Activated T-cell treated with anti-CD3 and anti-CD28 coated beads, Interleukin-2, amount 50 U/mL, for 24 hours (primary cell): ENCODE measurements at regions not wholly inside any gene's neighbourhood (a gene's known extent, or its start where the extent isn't known, plus 50 kb on each side); places are given as distances from the start of the nearest gene placed in this dataset.

Experiments
- DNase-seq: peaks from one replicate; pipeline ENCODE4 v3.0.0-alpha.2; 2020
- H3K27ac Mint-ChIP-seq: 2 replicates; pipeline ENCODE4 v1.8.0; 2020; ENCODE audit warnings: mild to moderate bottlenecking, mixed read lengths
- H3K27me3 Mint-ChIP-seq: 2 replicates; pipeline ENCODE4 v1.8.0; 2020; ENCODE audit warnings: mixed read lengths
- H3K36me3 Mint-ChIP-seq: 2 replicates; pipeline ENCODE4 v1.8.0; 2020; ENCODE audit warnings: low read depth, mixed read lengths
- H3K4me1 Mint-ChIP-seq: 2 replicates; pipeline ENCODE4 v1.8.0; 2020; ENCODE audit warnings: low read depth, mixed read lengths
- H3K4me3 Mint-ChIP-seq: 2 replicates; pipeline ENCODE4 v1.8.0; 2020; ENCODE audit warnings: mild to moderate bottlenecking, moderate library complexity, mixed read lengths
- H3K9me3 Mint-ChIP-seq: 2 replicates; pipeline ENCODE4 v1.8.0; 2020; ENCODE audit warnings: mixed read lengths

GRCh38 chr13:32910530-32910929 is 105.7 kb upstream of the KL start:
- Mint-ChIP-seq H3K9me3 (no peaks in the 10 kb centered on the region), H3K27ac (no peak overlapping the region), H3K27me3 (peaks cover 1% of the 10 kb centered on the region), H3K36me3 (no peaks in the 10 kb centered on the region), H3K4me1 (peaks cover 14% of the 10 kb centered on the region), H3K4me3 (no peak overlapping the region)
- no peak for DNase-seq

- Mint-ChIP-seq H3K27me3 (peaks cover 5% of the 10 kb centered on the region), H3K4me1 (peaks cover 5% of the 10 kb centered on the region), H3K36me3 (no peaks in the 10 kb centered on the region), H3K27ac (no peak overlapping the region), H3K9me3 (peaks cover 3% of the 10 kb centered on the region), H3K4me3 (no peak overlapping the region)
- no peak for DNase-seq
Measured at GRCh38 chr13:32911506-32911905, 104.7 kb upstream of the KL start.

GRCh38 chr13:32914686-32915085 is 101.5 kb upstream of the KL start:
- no peak for DNase-seq
- H3K9me3 Mint-ChIP-seq, result peaks cover 13% of the 10 kb centered on the region
- H3K4me3 Mint-ChIP-seq, result no peak overlapping the region
- peaks cover 24% of the 10 kb centered on the region for H3K4me1 Mint-ChIP-seq
- H3K27ac Mint-ChIP-seq, result no peak overlapping the region
- peaks cover 5% of the 10 kb centered on the region for H3K27me3 Mint-ChIP-seq
- no peaks in the 10 kb centered on the region for H3K36me3 Mint-ChIP-seq

- peaks cover 13% of the 10 kb centered on the region for H3K9me3 Mint-ChIP-seq
- no peak overlapping the region for H3K4me3 Mint-ChIP-seq
- H3K4me1 Mint-ChIP-seq, result peaks cover 19% of the 10 kb centered on the region
- no peaks in the 10 kb centered on the region for H3K36me3 Mint-ChIP-seq
- peak overlapping the region; percentile 79 for H3K27ac Mint-ChIP-seq
- peaks cover 5% of the 10 kb centered on the region for H3K27me3 Mint-ChIP-seq
- DNase-seq, result no peak
Measured at GRCh38 chr13:32917504-32917903, 98.7 kb upstream of the KL start.

GRCh38 chr13:32923725-32924124 is 92.5 kb upstream of the KL start:
- no peak overlapping the region for H3K27ac Mint-ChIP-seq
- peaks cover under 1% of the 10 kb centered on the region for H3K4me1 Mint-ChIP-seq
- no peaks in the 10 kb centered on the region for H3K36me3 Mint-ChIP-seq
- H3K9me3 Mint-ChIP-seq, result no peaks in the 10 kb centered on the region
- H3K27me3 Mint-ChIP-seq, result no peaks in the 10 kb centered on the region
- no peak overlapping the region for H3K4me3 Mint-ChIP-seq
- no peak for DNase-seq

GRCh38 chr13:32924886-32925285 is 91.3 kb upstream of the KL start:
- no peak overlapping the region for H3K27ac Mint-ChIP-seq
- no peak overlapping the region for H3K4me3 Mint-ChIP-seq
- no peaks in the 10 kb centered on the region for H3K4me1 Mint-ChIP-seq
- no peak for DNase-seq
- no peaks in the 10 kb centered on the region for H3K9me3 Mint-ChIP-seq
- no peaks in the 10 kb centered on the region for H3K27me3 Mint-ChIP-seq
- H3K36me3 Mint-ChIP-seq, result no peaks in the 10 kb centered on the region

GRCh38 chr13:32925506-32925905 is 90.7 kb upstream of the KL start:
- Mint-ChIP-seq H3K27me3 (no peaks in the 10 kb centered on the region), H3K9me3 (no peaks in the 10 kb centered on the region), H3K4me1 (no peaks in the 10 kb centered on the region), H3K4me3 (no peak overlapping the region), H3K27ac (no peak overlapping the region), H3K36me3 (no peaks in the 10 kb centered on the region)
- DNase-seq, result no peak

- DNase-seq, result no peak
- Mint-ChIP-seq H3K27ac (no peak overlapping the region), H3K4me3 (no peak overlapping the region), H3K27me3 (peaks cover 32% of the 10 kb centered on the region), H3K4me1 (no peaks in the 10 kb centered on the region), H3K9me3 (peaks cover 4% of the 10 kb centered on the region), H3K36me3 (no peaks in the 10 kb centered on the region)
Measured at GRCh38 chr13:32932376-32932775, 83.8 kb upstream of the KL start.

GRCh38 chr13:32936716-32937115 is 79.5 kb upstream of the KL start:
- Mint-ChIP-seq H3K36me3 (no peaks in the 10 kb centered on the region), H3K4me3 (no peak overlapping the region), H3K27me3 (peaks cover 32% of the 10 kb centered on the region), H3K9me3 (peaks cover 4% of the 10 kb centered on the region), H3K4me1 (peaks cover 13% of the 10 kb centered on the region), H3K27ac (no peak overlapping the region)
- no peak for DNase-seq

GRCh38 chr13:32938314-32938713 is 77.9 kb upstream of the KL start:
- H3K27ac Mint-ChIP-seq, result no peak overlapping the region
- no peaks in the 10 kb centered on the region for H3K9me3 Mint-ChIP-seq
- no peaks in the 10 kb centered on the region for H3K36me3 Mint-ChIP-seq
- H3K4me3 Mint-ChIP-seq, result no peak overlapping the region
- peaks cover 13% of the 10 kb centered on the region for H3K4me1 Mint-ChIP-seq
- no peak for DNase-seq
- H3K27me3 Mint-ChIP-seq, result peaks cover 20% of the 10 kb centered on the region

- no peaks in the 10 kb centered on the region for H3K36me3 Mint-ChIP-seq
- H3K4me3 Mint-ChIP-seq, result no peak overlapping the region
- H3K4me1 Mint-ChIP-seq, result peaks cover 13% of the 10 kb centered on the region
- H3K9me3 Mint-ChIP-seq, result no peaks in the 10 kb centered on the region
- no peak for DNase-seq
- H3K27ac Mint-ChIP-seq, result no peak overlapping the region
- H3K27me3 Mint-ChIP-seq, result peaks cover 17% of the 10 kb centered on the region
Measured at GRCh38 chr13:32938907-32939306, 77.3 kb upstream of the KL start.

- peaks cover 11% of the 10 kb centered on the region for H3K27me3 Mint-ChIP-seq
- no peaks in the 10 kb centered on the region for H3K36me3 Mint-ChIP-seq
- no peak overlapping the region for H3K27ac Mint-ChIP-seq
- no peaks in the 10 kb centered on the region for H3K9me3 Mint-ChIP-seq
- no peak for DNase-seq
- H3K4me1 Mint-ChIP-seq, result peaks cover 13% of the 10 kb centered on the region
- no peak overlapping the region for H3K4me3 Mint-ChIP-seq
Measured at GRCh38 chr13:32940601-32941000, 75.6 kb upstream of the KL start.

GRCh38 chr13:32941368-32941767 is 74.9 kb upstream of the KL start:
- Mint-ChIP-seq H3K9me3 (no peaks in the 10 kb centered on the region), H3K4me1 (peaks cover 13% of the 10 kb centered on the region), H3K27me3 (peaks cover 3% of the 10 kb centered on the region), H3K27ac (no peak overlapping the region), H3K4me3 (no peak overlapping the region), H3K36me3 (no peaks in the 10 kb centered on the region)
- no peak for DNase-seq

GRCh38 chr13:32946558-32946957 is 69.7 kb upstream of the KL start:
- no peaks in the 10 kb centered on the region for H3K27me3 Mint-ChIP-seq
- H3K4me3 Mint-ChIP-seq, result no peak overlapping the region
- H3K27ac Mint-ChIP-seq, result no peak overlapping the region
- H3K9me3 Mint-ChIP-seq, result no peaks in the 10 kb centered on the region
- H3K36me3 Mint-ChIP-seq, result no peaks in the 10 kb centered on the region
- H3K4me1 Mint-ChIP-seq, result peaks cover 2% of the 10 kb centered on the region
- no peak for DNase-seq

GRCh38 chr13:32947411-32948276 is 68.6 kb upstream of the KL start:
- H3K36me3 Mint-ChIP-seq, result no peaks in the 10 kb centered on the region
- H3K27ac Mint-ChIP-seq, result no peak overlapping the region
- H3K4me1 Mint-ChIP-seq, result no peaks in the 10 kb centered on the region
- no peaks in the 10 kb centered on the region for H3K27me3 Mint-ChIP-seq
- no peaks in the 10 kb centered on the region for H3K9me3 Mint-ChIP-seq
- no peak overlapping the region for H3K4me3 Mint-ChIP-seq
- DNase-seq, result no peak
